GM18858 (cell line): ENCODE measurements at regions not wholly inside any gene's neighbourhood (a gene's known extent, or its start where the extent isn't known, plus 50 kb on each side); places are given as distances from the start of the nearest gene placed in this dataset.
"Not testable (repeated sequence)": the region's sequence is repeated elsewhere in the genome, so short reads cannot be mapped to it uniquely, and the experiment has no call there.

Experiments
- ATAC-seq: cut with Tn5 transposase; IDR thresholded peaks from one replicate; pipeline ENCODE4 v1.9.1; 2021; ENCODE audit not compliant: unreplicated experiment

DNA sequence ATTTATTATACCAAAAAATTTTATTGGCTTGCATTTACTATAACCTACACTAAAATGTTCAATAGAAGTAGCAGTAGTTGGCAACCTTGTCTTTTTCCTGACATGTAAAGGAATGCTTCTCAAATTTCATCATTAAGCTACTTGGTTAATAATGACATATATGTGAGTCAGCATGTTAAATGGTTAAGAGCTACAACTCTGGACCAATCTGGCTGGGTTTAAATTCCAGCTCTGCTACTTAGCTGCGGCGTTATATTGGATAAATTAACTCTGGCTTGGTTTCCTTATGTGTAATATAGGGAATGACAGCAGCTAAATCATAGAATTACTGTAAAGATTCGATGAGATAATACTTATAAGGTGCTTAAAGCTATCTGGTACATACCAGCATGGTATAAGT is 53.7 kb upstream of the OTOGL start:
- no peak for ATAC-seq

DNA sequence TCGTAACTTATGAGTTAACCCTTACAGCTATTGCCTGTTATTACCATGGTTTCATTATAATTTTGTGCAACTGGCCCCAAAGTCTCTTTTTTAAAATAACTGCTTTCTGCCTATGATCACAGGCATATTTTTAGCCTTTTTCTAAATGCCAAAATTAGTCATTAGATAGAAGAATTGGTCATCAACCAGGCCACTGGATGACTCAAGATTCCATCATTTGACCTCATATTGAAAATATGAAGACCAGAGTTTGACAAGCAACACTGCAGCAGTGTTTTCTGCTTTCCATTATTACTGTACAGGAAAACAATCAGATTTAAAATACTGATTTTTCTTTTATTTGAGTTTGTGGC is 54.7 kb upstream of the OTOGL start:
- ATAC-seq, result peak; percentile 54

DNA sequence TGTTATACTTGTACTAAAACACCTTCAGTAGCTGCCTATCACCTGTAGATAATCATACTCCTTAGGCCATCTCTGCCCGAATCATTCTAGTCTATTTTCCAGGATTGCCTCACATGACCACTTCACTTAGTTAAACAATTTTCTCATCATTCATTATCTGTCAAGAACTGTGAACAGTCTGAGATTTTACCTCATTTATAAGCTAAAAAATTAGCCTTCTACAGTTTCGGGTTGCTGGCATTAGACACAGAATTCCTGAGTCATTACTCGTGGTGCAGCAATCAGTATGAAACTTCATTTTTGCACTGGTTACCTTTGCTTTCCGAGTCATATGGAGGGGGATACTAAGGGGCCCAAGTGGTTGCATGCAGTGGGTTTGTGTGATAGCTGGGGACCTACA is 57.6 kb upstream of the OTOGL start:
- no peak for ATAC-seq

DNA sequence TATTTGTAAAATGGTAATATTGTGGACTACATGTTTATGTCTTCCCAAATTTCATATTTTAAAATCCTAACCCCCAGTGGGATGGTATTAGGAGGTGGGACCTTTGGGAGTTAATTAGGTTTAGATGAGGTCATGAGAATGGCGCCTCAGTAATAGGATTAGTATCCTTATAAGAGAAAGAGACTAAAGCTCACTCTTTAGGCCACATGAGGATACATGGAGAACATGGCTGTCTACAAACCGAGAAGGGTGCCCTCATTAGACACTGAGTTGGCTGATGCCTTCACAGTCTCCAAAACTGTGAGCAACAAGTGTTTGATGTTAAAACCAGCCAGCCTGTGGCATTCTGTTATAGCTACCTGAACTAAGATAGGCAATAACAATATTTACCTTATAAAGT is 58.3 kb upstream of the OTOGL start:
- ATAC-seq, result no peak

DNA sequence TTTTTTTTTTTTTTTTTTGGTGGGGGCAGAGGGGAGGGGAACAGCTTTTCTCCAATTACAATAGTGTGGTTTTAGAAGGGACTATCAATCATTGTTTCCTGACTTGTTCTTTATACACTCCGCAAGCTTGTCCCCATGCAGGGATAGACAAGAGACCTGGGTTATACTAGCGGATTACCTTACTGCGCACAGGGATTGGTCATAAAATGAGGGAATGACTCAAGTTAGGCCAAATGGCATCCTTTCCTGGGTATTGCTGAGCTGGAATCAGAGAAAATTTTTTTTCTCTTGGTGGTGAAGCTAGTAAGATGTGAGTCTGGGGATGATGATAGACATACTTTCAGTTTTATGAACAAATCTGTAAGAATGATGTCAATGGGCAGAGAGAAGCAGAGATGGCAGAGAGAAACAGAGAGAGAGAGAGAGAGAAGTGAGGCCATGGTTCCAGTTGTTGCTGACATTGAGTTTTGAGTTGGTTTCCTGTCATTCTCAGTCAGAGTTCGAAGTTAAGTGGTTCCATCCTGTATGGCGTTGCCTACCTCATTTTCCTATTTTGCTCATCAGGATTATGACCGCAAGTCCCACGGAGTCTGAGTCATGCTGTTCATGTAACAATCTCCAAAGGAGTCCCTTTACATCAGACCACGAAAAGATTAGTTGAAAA is 59.1 kb upstream of the OTOGL start:
- ATAC-seq, result no peak

DNA sequence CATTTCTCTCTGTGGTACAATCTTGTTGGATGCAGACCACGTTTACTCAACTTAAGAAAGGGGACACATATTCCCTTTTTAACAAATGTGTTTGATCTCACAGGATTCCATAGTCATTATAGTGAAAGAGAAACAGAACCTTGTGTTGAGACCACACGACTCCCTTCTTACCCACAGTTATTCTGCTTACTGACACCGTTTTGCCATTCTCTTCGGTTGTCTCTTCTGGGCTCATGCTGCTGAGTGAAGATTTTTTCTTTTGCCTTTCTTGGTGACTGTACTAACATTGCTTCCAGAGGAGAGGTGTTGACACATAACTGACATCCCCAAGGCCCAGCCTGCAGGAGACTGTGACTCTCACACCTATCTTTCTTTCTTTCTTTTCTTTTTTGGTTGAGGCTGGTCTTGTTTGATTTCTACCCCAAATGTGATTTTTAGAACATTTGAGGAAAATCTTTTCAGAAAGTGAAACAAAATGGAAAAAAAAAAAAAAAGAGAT is 61.2 kb upstream of the OTOGL start:
- no peak for ATAC-seq

DNA sequence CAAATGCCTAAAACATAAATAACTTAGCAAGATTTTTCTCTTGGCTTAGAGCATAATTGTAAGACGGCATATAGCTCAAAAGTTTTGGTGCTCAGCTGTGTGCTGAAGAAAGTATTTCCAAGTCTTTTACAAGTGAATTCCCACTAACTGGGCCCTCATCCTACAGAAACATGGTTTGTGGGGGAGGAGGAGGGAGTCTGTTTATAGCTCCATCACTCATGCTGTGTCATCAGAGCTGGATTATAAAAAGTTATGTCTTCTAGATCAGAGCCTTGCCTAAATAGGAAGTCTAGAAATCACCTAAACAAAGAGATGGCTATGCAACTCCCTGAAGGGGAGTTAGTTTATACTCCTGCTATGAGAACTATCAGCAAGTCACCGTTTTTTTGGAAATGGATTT is 65.9 kb upstream of the OTOGL start:
- no peak for ATAC-seq

DNA sequence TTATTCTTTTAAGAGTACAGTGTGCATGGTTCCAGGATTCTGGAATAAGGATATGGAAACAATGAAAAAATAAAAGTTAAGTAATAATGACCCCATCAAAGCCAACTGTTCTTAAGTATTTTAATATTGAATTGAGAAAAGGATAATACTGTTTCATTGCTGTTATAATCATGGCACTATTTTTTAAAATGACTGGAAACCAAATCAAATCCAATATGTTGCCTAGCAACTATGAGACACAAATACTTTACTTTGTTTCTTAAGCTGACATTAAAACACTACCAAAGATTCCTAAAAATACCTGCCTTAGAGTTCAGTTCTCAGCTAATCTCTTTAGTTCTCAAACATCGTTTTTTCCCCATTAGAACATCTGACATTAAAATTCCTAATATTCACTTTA is 66.4 kb upstream of the OTOGL start:
- ATAC-seq, result no peak

DNA sequence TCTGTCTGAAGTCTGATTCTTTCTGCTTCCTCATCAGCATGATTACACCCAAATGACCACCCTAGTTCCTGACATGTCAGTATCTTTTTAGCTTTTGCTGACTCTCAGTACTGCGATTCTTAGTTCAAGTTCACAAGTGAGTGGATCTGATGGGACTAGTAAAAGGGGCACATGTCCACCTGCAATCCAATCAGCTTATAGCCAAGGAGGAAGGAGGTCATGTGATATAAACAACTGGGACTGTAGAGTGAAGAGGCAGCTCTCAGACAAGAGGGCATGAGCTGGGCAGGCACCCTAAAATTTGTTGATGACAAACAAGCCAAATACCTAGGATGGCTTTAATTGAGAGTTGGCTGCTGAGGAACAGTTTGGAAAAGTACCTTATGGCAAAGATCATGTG is 68.1 kb upstream of the OTOGL start:
- no peak for ATAC-seq

DNA sequence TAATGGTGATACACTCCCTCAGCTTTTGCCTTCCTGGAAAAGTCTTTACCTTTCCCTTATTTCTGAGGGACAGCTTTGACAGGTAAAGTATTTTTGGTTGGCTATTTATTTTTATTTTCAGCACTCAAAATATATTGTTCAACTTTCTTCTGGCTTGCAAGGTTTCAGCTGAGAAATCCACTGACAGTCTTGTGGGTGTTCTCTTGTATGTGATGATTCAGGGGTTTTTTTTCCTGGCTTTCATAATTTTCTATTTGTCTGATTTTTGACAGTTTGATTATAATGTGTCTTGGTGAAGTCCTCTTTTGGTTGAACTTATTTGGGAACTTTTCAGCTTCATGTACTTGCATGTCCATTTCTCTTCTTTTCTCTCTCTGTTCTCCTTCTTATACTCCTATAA is 73.7 kb upstream of the OTOGL start:
- no peak for ATAC-seq

DNA sequence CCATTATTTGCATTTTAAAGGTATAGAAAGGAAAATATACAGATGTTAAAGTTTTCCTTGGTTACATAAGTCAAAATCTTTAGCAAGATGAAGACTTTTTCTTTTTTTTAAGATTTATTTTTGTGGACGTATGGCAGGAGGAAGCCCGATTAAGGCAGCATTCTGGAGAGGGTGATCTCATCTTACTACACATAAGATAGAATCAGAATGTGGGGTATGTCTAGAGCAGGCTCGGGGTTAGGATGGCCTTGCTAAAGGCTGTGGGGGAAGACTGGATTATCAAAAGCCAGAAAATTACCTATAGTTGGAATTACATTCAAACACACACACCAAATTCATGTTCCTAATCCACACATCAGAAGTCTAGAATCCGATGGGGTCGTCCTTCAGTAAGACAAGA is 79.6 kb upstream of the OTOGL start:
- ATAC-seq, result no peak

DNA sequence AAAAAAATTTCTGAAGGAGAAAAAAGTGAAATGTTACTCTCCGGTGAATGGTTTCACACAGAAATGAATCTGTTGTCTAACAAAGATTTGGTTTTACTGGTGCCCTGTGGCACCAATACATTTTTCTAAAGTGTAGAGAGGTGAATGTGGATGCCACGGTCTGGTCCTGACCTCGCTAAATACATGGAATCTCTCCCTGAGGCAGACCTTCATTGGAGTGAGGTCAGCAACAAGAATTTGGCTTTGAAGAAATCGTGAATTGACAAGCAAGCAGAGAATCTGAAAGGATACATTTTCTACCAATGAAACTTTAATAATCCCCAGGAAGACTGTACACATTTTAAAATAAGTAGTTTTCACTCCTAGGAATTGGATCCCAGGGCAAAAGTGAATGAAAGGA is 81.2 kb upstream of the OTOGL start:
- ATAC-seq, result no peak

DNA sequence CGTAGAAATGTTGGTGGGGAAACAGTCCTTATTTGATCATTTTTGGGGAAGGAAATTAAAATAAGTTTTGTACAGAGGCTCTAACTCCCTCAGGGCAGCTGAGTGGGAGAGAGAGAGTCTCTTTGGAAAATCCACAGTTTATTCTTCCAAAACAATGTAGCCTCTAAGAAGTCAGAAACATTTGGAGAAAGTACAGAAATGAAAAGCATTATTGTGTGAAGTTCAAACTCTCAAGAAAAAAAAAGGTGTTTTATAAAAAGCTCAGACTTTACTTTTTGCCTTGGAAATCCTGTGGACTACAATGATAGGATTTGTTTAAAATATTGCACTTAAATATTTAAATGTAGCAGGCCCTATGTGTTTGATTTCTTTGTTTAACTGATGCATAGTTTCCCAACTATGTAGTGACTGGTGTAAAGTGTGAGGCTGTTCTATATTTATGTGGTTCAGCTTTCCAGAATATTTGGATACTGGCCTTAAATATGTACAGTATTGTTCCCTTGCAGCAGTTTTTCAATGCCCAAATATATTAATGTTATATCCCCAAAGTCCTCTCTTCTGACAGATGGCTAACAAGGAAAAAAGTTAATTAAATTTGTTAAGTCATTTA is 82.0 kb upstream of the OTOGL start:
- no peak for ATAC-seq

DNA sequence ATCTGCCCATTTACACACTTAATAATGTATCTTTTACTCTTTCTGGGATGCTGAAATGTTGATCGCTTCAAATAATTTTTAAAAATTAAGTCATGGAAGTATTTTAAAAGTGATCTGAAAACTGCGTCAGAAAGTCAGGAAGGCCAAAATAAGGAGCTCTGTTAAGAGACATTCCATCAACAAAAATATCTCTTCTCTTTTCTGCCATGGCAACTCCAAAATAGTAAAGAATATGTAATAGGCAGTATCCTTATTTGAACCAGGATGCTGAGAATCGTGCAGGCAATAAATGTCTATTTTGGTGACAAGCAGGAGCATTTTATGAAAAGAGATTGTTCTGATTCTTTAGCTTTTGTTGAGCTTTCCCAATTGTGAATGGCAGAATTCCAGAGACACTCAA is 81.8 kb upstream of the PPP1R12A start:
- no peak for ATAC-seq

DNA sequence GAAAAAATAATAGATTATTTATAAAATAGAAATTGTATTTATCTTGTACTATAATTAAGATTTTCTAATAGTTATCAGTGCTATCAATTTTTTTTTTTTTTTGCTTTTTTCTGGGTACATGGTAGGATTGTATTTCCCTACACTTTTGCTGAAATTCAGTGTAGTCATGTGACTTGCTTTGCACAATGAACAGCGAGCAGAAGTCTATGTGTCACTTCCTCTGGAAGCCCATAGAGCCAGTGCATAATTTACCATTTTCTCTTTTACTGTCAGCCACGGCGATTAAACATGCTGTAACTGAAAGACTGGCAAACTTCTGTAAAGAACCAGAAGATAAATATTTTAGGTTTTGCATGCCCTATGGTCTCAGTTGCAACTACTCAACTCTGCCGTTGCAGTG is 80.8 kb upstream of the PPP1R12A start:
- no peak for ATAC-seq

DNA sequence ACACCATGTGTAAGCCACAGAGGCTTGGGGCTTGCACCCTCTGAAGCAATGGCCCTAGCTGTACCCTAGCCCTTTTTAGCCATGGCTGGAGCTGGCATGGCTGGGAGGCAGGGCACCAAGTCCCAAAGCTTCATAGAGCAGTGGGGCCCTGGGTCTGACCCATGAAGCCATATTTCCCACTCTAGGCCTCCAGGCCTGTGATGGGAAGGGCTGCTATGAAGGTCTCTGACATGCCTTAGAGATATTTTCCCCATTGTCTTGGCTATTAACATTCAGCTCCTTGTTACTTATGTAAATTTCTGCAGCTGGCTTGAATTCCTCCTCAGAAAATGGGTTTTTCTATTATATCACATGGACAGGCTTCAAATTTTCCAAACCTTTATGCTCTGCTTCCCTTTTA is 68.8 kb upstream of the PPP1R12A start:
- ATAC-seq, result not testable (repeated sequence)

DNA sequence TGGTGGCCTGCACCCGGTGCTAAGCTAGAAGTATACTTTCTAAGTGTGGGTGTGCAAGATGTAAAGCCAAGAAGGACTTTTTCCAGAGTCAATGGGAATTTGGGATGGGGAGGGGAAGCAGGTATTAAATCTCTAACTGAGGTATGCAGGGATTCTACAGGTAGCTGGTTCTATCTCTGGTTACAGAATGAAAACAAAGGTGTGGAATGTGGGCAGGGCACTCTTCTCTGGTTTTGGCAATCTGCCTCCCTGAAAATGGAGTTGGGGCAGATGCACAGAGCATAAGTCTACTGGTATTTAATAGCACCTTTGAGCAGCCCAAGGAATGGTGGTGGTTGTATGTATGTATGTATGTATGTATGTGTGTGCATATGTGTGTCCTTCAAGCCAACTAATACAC is 66.7 kb upstream of the PPP1R12A start:
- ATAC-seq, result no peak

DNA sequence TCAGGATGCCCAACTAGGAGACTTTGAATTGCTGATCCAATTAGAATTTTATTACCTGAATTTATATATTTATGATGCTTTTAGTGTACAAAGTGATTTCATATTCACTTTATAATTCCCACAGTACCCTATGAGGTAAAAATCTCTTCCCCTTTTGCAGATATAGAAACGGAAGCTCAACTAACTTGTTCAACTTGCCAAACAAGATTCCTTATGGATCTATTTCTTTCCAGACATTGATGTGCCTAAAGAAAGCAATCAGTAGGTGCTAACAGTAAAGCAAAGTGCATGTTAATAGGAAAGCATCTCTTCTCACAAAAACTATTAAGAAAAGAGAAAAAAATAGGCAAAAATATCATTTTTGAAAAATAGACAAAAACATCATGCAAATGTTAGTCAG is 65.9 kb upstream of the PPP1R12A start:
- ATAC-seq, result no peak

DNA sequence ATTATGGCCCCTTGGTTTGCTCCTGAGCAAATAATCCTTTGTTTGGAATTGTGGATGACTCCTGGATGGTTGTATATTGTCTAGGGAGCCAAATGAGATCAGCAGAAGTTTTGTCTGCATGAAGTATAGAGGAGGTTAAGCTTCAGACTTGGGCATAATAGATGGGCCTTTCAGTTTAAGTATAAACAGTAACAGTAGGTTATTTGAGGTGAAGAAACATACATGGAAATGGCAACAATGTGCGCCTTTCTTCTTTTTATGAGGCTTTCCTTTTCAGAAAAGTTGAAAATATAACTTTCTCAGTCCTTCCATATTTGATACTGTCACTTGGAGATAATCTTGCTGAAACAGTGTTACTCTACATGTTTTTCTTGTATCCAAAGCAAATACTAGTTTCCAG is 63.7 kb upstream of the PPP1R12A start:
- ATAC-seq, result no peak

DNA sequence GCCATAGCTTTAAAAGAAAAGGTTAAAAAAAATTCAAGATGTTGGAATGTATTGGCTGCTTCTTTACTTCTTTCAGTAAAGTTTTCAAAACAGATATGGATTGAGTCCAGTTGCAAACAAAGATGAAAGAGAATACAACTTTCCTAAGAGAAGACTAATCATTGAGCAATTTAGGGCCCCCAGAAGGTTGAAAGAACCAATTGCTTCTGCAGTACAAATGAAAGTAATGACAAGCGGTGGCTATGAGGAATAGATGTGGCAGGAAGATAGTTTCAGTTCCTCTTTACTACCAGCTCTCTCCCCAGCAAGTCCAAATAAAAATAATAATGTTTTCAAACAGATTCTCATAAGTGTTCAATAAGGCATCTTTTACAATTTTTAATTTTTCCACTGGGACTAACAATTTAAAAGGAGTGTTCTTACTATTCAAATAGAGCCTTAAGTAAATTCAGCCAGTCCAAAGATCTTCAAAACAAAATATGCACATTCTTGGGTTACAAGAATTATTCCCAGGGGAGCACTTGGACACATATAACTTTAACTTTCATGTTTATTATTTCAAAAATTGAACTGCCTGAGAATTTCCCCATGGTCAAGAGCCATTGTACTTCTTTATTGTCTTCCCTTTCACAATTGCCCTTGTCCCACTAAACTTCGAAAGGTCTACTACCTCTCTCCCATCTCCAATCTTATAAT is 62.3 kb upstream of the PPP1R12A start:
- peak; percentile 100 for ATAC-seq

DNA sequence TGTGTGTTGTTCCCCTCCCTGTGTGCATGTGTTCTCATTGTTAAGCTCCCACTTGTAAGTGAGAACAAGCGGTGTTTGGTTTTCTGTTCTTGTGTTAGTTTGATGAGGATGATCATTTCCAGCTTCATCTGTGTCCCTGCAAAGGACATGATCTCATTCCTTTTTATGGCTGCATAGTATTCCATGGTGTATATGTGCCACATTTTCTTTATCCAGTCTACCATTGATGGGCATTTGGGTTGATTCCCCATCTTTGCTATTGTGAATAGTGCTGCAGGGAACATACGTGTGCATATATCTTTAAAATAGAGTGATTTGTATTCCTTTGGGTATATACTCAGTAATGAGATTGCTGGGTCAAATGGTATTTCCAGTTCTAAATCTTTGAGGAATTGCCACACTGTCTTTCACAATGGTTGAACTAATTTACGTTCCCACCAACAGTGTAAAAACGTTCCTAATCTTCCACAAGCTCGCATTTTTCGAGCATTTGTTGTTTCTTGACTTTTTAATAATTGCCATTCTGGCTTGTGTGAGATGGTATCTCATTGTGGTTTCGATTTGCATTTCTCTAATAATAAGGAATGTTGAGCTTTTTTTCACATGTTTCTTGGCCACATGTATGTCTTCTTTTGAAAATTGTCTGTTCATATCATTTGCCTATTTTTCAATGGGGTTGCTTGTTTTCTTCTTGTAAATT is 60.6 kb upstream of the PPP1R12A start:
- not testable (repeated sequence) for ATAC-seq
